Aorta (tissue), 5 donors: ENCODE measurements at regions not wholly inside any gene's neighbourhood (a gene's known extent, or its start where the extent isn't known, plus 50 kb on each side); places are given as distances from the start of the nearest gene placed in this dataset.

Experiments
- ATAC-seq: fragments of 200-7000 bp; cut with Tn5 transposase; one replicate; pipeline ENCODE4 v1.9.1; 2022; ENCODE audit warnings: moderate library complexity; ENCODE audit not compliant: low FRiP score
- DNase-seq, 2 donors: peaks; one replicate each; pipeline ENCODE4 v3.0.0-alpha.2; 2020
- H3K27ac ChIP-seq, 2 donors: one replicate each; pipeline ENCODE4 v1.5.1; 2013; ENCODE audit warnings: low read length in 2 of 2, mild to moderate bottlenecking in 2 of 2, moderate library complexity in 2 of 2, control low read depth in 1 of 2, inconsistent platforms in 1 of 2, low read depth in 1 of 2
- H3K27me3 ChIP-seq, 2 donors: one replicate each; pipeline ENCODE4 v1.6.1; 2013; ENCODE audit warnings: control low read depth in 1 of 2, low read length in 1 of 2, mild to moderate bottlenecking in 1 of 2, moderate library complexity in 1 of 2; ENCODE audit not compliant: insufficient read depth in 2 of 2, control insufficient read depth in 1 of 2
- H3K36me3 ChIP-seq, 2 donors: one replicate each; pipeline ENCODE4 v1.6.1; 2013; ENCODE audit warnings: control low read depth in 1 of 2, low read length in 1 of 2, mild to moderate bottlenecking in 1 of 2; ENCODE audit not compliant: insufficient read depth in 2 of 2, control insufficient read depth in 1 of 2
- H3K4me1 ChIP-seq, 2 donors: one replicate each; pipeline ENCODE4 v1.6.1; 2013; ENCODE audit warnings: low read length in 2 of 2, control low read depth in 1 of 2, mild to moderate bottlenecking in 1 of 2, moderate library complexity in 1 of 2; ENCODE audit not compliant: insufficient read depth in 2 of 2, control insufficient read depth in 1 of 2
- H3K4me3 ChIP-seq, 2 donors: one replicate each; pipeline ENCODE4 v1.5.1; 2013; ENCODE audit warnings: low read length in 2 of 2, control low read depth in 1 of 2, mild to moderate bottlenecking in 1 of 2
- H3K9me3 ChIP-seq: one replicate; pipeline ENCODE4 v1.6.1; 2013; ENCODE audit warnings: mild to moderate bottlenecking, low read length; ENCODE audit not compliant: control insufficient read depth
- WGBS, 2 donors: extraction: QIAGEN DNeasy Blood & Tissue Kit; methylation state at CpG; one replicate each; pipeline ENCODE4 v1.1.7; 2013; 5-methylcytosine and 5-hydroxymethylcytosine counted together
- intact Hi-C, 2 donors: fragments of 100-400 bp; cut with DNase I; formaldehyde crosslinking; loops; one replicate each; pipeline versions ENCODE4 v1.14.2 to v1.15.0; 2022
- donor health status: healthy with polysubstance abuse.
- donor health status: Bipolar disorder and iron deficiency.
- donor health status: DM: no; HTN: no; CAD: no.
- donor health status: DM: no; HTN: no; CAD: no.
- donor health status: DM: yes; HTN: yes; CAD: no.

- intact Hi-C loops = no loop called here
- Histone ChIP-seq H3K9me3 (no peaks in the 10 kb centered on the region), H3K36me3 (no peaks in the 10 kb centered on the region), H3K4me1 (no peaks in the 10 kb centered on the region), H3K27ac (no peak overlapping the region), H3K27me3 (peaks cover 0 to 1% of the 10 kb centered on the region in 2 donors), H3K4me3 (no peak overlapping the region)
- 57 to 59% methylated on average over 3 of the region's 3 CpGs for WGBS, 2 donors
- DNase-seq (no peak), ATAC-seq (no peak)
Measured at GRCh38 chr1:184258525-184258924, 128.3 kb upstream of the C1orf21 start.

- no peak for DNase-seq
- Histone ChIP-seq H3K4me3 (no peak overlapping the region), H3K27ac (no peak overlapping the region), H3K9me3 (no peaks in the 10 kb centered on the region), H3K4me1 (no peaks in the 10 kb centered on the region), H3K27me3 (peaks cover 0 to 1% of the 10 kb centered on the region in 2 donors), H3K36me3 (no peaks in the 10 kb centered on the region)
- ATAC-seq = no peak
- intact Hi-C loops = no loop called here
- WGBS, 2 donors = 41 to 66% methylated on average over 1 of the region's 1 CpG
Measured at GRCh38 chr1:184260382-184260781, 126.4 kb upstream of the C1orf21 start.

- Histone ChIP-seq H3K36me3 (no peaks in the 10 kb centered on the region), H3K9me3 (no peaks in the 10 kb centered on the region), H3K4me3 (no peak overlapping the region), H3K27me3 (no peaks in the 10 kb centered on the region), H3K4me1 (no peaks in the 10 kb centered on the region), H3K27ac (no peak overlapping the region)
- DNase-seq = no peak
- intact Hi-C loops = no loop called here
- ATAC-seq = no peak
Measured at GRCh38 chr1:184262109-184262508, 124.7 kb upstream of the C1orf21 start.

- Histone ChIP-seq H3K36me3 (no peaks in the 10 kb centered on the region), H3K27me3 (no peaks in the 10 kb centered on the region), H3K27ac (no peak overlapping the region), H3K4me1 (no peaks in the 10 kb centered on the region), H3K4me3 (no peak overlapping the region), H3K9me3 (no peaks in the 10 kb centered on the region)
- intact Hi-C loops = no loop called here
- WGBS, 2 donors = 25 to 36% methylated on average over 4 of the region's 4 CpGs
- ATAC-seq (no peak), DNase-seq (no peak)
Measured at GRCh38 chr1:184267747-184268146, 119.1 kb upstream of the C1orf21 start.

- H3K27me3 ChIP-seq = no peaks in the 10 kb centered on the region
- ATAC-seq = no peak
- DNase-seq = no peak
- no peaks in the 10 kb centered on the region for H3K9me3 ChIP-seq
- H3K4me1 ChIP-seq = no peaks in the 10 kb centered on the region
- no peaks in the 10 kb centered on the region for H3K36me3 ChIP-seq
- intact Hi-C loops = no loop called here
- no peak overlapping the region for H3K27ac ChIP-seq
- WGBS, 2 donors = 46 to 47% methylated on average over 3 of the region's 3 CpGs
- no peak overlapping the region for H3K4me3 ChIP-seq
Measured at GRCh38 chr1:184270556-184270955, 116.3 kb upstream of the C1orf21 start.

- DNase-seq (no peak), ATAC-seq (no peak)
- Histone ChIP-seq H3K27me3 (no peaks in the 10 kb centered on the region), H3K27ac (no peak overlapping the region), H3K36me3 (no peaks in the 10 kb centered on the region), H3K4me1 (no peaks in the 10 kb centered on the region), H3K9me3 (no peaks in the 10 kb centered on the region), H3K4me3 (no peak overlapping the region)
- WGBS, 2 donors = 52 to 56% methylated on average over 5 of the region's 5 CpGs
- intact Hi-C loops = no loop called here
Measured at GRCh38 chr1:184272175-184272866, 114.5 kb upstream of the C1orf21 start.

GRCh38 chr1:184276416-184276815, 110.4 kb upstream of the C1orf21 start:
- no peaks in the 10 kb centered on the region for H3K27me3 ChIP-seq
- H3K4me1 ChIP-seq = no peaks in the 10 kb centered on the region
- 77 to 78% methylated on average over 3 of the region's 3 CpGs for WGBS, 2 donors
- intact Hi-C loops = no loop called here
- H3K36me3 ChIP-seq = no peaks in the 10 kb centered on the region
- H3K9me3 ChIP-seq = no peaks in the 10 kb centered on the region
- no peak overlapping the region for H3K27ac ChIP-seq
- DNase-seq = no peak
- ATAC-seq = no peak
- no peak overlapping the region for H3K4me3 ChIP-seq

GRCh38 chr1:184279911-184280458, 106.8 kb upstream of the C1orf21 start:
- 79 to 82% methylated on average over 7 of the region's 7 CpGs for WGBS, 2 donors
- H3K4me1 ChIP-seq = no peaks in the 10 kb centered on the region

GRCh38 chr1:184283999-184284398, 102.8 kb upstream of the C1orf21 start:
- ATAC-seq = no peak
- intact Hi-C loops = no loop called here

More at GRCh38 chr1:184279911-184280458, 106.8 kb upstream of the C1orf21 start:
- intact Hi-C loops = no loop called here
- H3K36me3 ChIP-seq = no peaks in the 10 kb centered on the region
- ATAC-seq (no peak), DNase-seq (no peak)
- H3K27ac ChIP-seq = no peak overlapping the region
- no peaks in the 10 kb centered on the region for H3K27me3 ChIP-seq
- no peaks in the 10 kb centered on the region for H3K9me3 ChIP-seq
- H3K4me3 ChIP-seq = no peak overlapping the region

More at GRCh38 chr1:184283999-184284398, 102.8 kb upstream of the C1orf21 start:
- H3K27me3 ChIP-seq = no peaks in the 10 kb centered on the region
- 41 to 44% methylated on average over 1 of the region's 1 CpG for WGBS, 2 donors
- no peaks in the 10 kb centered on the region for H3K9me3 ChIP-seq
- no peaks in the 10 kb centered on the region for H3K36me3 ChIP-seq
- no peak for DNase-seq
- H3K4me1 ChIP-seq = no peaks in the 10 kb centered on the region
- no peak overlapping the region for H3K4me3 ChIP-seq
- no peak overlapping the region for H3K27ac ChIP-seq
